NCI-H187 treated with DMSO at 0.1 percent for 48 hours (cell line): ENCODE measurements at regions not wholly inside any gene's neighbourhood (a gene's known extent, or its start where the extent isn't known, plus 50 kb on each side); places are given as distances from the start of the nearest gene placed in this dataset.
"Not testable (repeated sequence)": the region's sequence is repeated elsewhere in the genome, so short reads cannot be mapped to it uniquely, and the experiment has no call there.

Source experiments
- DNase-seq: peaks from one replicate; lab custom pipeline; 2025; lab: John Stamatoyannopoulos, UW

DNA sequence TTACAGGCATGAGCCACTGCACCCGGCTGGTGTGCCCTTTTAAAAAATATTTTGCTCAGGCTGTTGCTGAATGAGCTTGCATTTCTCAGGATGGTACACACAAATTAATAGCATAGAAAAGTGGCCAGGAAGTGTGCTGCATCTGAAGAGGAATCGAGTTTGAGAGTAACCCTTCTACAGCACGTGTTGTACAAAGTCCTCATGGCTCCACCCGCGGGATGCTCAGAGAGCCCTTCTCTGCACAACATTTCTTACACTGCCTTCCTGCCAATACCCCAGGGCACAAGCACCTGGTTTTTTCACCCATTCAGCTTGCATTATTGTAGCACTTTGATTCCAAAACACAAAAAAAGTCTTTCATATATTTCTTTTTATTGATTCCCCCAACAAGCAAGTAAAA, 90.1 kb upstream of the NEDD4L start:
- DNase-seq = no peak

DNA sequence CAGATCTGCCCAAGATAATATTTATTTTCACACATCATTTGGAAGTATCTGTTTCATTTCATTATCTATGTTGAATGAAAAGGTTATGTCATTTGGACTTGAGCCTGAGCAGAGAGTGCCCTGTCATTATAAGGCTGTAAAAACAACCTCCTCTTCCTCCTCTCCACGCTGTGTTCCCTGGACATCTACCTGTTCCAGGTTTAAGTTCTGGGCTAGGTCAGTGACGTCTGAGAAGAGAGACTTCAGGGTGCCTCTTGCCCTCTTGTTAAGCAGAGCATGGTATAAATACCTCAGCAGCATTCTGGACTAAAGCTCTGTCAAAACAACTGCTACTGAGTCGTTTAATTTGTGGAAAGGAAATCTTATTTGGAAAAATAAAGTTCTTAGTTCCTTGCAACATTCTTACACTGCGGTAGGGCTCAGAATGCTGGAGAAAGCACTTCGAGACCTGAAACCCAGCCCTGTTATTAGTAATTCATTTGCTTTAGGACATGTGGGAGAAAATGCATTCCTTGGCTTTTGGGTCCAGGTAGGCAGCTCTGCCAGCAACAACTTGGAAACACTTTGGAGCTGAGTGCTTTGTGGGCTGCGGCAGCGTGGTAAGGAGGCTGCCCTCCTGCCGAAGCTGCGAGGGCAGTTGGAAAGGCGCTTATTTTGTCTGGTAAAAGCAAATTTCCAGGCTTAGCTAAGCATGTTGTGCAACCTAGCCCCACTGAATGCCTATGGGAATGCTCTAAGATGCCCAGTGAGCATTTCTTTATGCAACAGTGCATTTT, 91.8 kb upstream of the NEDD4L start:
- no peak for DNase-seq

DNA sequence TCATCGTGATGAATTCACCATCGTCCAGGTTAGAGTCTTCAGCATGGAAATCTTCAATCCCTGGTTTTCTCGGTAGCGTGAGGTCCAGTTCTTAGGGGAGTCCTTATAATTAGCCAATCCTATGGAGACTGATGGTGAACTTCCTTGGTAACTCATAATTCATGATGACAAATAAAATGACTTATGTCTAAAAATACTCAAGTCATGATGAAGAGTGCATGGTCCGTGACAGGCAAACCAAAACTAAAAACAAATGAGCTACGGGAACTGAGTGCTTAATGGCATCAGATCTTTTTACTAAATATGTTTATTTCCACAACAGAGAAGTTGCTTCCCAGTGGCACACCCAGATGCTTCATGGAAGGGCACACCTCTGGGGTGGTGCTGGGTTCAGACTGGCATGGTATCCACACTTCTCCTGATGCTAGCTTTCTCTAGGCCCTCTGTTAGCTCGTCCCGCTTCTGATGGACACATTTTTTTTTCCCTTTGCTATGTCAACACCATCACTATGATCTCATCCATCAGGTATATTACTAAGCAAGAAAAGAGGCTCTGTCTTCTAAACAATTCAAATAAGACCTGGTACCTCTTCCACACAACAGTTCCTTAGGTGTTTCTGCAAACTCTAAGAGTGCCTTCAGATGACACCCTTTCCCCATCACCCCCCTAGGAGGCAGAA, 92.8 kb upstream of the NEDD4L start:
- no peak for DNase-seq

DNA sequence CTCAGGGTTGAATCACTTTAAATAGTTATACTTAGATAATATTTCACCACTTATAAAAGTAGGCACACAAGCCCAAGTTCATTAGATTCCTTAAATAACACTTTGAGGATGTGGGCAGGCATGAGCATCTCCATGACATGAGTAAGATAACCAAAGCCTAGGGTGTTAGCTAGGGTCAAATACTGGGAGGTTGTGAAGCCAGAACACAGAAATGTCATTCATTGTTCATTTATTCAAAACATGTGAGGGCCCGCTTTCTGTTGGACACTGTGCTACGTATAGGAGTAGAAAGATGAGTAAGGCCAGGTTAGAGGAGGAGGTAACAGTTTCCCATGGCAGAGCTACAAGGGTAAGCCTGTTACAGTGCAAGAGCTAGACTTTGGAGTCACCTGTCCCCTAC, 93.5 kb upstream of the NEDD4L start:
- DNase-seq = no peak

DNA sequence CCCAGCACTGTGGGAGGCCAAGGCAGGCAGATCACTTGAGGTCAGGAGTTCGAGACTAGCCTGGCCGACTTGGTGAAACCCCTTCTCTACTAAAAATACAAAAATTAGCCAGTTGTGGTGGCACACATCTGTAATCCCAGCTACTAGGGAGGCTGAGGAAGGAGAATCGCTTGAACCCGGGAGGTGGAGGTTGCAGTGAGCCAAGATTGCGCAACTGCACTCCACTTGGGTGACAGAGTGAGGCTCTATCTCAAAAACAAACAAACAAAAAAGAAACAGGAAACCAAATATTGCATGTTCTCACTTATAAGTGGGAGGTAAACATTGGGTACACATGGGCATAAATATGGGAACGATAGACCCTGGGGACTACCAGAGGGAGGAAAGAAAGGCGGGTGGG, 94.7 kb upstream of the NEDD4L start:
- DNase-seq = not testable (repeated sequence)

DNA sequence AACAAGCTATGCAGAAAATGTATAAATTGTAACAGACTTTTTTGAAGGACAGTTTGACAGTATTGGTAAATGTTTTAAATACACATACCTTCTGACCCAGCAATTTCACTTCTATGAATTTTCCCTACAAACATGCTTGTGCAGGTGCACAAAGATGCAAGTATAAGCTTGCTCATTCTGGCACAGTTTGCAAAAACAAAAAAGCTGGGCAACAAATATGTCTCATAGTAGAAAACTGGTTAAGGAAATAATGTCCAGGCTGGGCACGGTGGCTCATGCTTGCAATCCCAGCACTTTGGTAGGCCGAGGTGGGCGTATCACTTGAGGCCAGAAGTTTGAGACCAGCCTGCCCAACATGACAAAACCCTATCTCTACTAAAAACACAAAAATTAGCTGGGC, 96.9 kb upstream of the NEDD4L start:
- DNase-seq = no peak

DNA sequence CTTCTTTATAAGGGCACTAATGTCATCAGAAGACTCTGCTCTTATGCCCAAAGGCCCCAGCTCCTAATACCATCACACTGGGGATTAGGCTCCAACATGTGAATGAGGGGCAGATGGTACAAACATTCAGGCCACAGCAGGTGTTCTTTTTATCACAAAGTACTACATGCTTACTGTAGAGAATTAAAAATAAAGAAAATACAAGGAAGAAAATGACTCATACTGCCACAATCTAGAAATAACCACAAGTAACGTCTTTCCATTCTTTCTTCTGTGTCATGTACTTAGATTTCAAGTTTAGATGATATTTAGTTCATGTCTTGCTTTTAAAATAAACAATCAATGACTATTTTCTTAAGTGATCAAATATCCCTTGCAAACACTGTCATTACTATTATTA, 100.3 kb upstream of the NEDD4L start:
- DNase-seq = no peak

DNA sequence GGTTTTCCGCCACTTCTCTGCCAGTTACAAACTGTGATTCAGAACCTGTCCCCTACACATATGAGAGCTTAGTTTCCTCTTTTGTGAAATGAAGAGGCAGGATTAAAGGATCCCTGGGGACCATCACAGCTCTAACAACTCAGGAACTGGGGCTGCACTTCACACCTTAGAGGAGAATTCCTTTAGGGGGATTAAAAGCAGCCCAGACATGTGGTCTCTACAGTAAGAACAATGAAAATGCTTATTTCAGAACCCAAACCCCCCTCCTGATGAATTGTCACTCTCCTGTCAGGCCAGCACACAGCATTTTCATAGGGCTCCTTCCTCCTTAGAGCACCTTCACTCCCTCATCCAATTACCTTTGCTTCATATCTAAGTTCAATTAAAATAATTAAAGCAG, 101.5 kb upstream of the NEDD4L start:
- no peak for DNase-seq

DNA sequence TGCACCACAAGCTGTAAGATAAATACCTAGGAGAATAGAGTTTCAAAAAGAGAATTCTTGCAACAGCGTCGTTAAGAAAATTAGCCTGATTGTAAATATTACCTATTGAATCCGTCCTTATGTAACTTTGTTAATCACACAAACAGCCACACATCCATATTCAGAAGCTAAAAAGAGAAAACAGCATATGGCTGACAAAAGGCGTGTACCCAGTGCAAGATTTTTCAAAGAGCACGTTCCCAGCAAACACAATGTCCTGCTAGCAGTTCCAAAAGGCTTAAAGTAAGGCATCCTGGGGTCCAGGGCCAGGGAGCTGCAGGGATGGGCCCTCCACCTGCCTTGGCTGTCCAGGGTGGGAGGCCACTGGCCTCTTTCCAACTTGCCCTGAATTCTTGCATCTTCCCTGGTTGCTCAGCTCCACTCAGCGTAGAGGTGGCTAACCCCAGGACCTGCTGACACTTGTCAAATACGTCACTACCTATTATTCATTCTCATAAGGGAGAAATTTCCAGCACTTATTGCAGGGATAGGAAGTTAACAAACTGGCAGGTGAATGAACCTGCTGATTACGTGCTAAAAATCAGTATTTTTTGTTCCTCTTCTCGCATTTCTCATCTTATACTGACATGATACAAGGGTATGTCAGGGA, 102.1 kb upstream of the NEDD4L start:
- DNase-seq = no peak

DNA sequence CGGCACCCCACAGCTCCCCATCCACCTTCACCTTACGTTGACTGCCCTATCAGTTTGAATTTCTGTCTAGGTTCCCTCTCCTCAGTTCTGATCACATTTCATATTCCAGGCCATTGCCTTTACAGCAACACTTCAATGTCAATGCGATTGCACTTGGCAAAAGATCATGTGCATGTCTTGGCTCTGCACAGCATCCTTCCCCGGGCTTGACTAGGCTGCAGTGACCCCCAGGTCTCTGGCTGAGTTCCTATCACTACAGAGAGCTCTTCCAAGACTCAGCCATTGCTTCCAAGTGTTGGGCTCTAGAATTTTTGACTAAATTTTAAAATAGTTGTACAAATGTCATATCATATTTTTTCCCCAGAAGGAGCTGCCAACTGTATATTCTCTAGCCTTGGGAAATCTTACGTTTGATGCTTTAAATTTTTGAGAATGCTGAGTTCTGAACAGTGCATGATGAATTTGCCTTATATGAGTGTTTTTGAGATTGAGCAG, 103.8 kb upstream of the NEDD4L start:
- no peak for DNase-seq

DNA sequence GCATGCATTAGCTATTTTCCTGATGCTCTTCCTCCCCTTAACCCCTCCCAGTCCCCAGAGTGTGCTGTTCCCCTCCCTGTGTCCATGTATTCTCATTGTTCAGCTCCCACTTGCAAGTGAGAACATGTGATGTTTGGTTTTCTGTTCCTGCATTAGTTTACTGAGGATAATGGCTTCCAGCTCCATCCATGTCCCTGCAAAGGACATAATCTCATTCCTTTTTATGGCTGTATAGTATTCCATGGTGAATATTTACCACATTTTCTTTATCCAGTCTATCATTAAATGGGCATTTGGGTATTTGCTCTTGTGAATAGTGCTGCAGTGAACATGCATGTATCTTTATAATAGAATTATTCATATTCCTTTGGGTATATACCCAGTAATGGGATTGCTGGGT, 109.7 kb upstream of the NEDD4L start:
- not testable (repeated sequence) for DNase-seq

DNA sequence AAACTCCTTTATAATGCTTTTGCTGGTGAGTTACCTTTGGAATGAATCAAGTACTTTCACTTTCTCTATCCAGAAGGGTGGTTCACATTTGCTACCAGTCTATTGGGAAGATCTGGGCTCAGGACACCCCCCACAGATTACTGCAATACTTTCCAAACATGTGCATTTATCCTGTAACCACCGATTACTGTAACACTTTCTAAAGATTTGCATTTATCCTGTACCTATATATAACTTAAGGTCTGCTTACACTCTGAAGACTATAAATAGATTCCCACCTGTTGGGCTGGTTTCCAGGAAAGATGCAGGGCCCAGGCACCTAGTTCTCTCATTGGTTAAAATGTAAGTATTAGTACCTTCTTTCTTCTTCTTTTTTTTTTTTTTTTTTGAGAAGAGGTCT, 113.0 kb upstream of the NEDD4L start:
- no peak for DNase-seq

DNA sequence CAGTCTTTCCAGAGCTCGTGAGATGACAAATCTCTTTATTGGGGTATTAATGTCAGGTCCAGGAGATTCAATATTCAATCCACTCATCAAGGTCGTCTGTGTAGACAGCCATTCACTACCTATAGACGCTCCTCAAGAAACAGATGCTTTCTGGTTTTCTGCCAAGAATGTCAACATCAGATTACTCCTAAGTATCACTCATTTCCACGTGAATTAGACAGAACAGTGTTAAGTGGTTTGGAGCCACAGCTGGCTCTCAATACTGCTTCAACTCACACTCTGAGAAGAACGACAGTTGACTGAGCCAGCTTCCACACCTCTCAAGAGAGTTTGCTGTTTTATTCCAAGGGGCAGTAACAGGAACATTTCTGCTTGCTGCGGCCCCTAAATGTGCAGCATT, 113.5 kb upstream of the NEDD4L start:
- DNase-seq = peak; percentile 79

DNA sequence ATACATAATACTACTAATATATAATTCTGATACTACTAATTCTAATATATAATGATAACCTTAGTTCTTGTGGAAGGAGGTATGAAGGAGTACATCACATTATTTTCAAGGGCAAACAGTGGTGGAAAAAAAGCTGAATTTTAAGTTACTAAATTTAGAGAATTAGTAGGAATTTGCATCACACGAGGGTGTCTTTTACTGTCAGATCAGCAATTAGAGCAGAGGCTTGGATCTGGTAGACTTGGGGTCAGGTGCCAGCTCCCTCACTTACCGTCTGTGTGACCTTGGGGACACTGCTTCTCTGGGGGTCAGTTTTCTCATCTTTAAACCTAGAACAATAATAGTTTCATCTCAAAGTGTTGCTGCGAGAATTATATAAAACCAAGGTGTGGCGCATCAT, 114.1 kb upstream of the NEDD4L start:
- DNase-seq = no peak

DNA sequence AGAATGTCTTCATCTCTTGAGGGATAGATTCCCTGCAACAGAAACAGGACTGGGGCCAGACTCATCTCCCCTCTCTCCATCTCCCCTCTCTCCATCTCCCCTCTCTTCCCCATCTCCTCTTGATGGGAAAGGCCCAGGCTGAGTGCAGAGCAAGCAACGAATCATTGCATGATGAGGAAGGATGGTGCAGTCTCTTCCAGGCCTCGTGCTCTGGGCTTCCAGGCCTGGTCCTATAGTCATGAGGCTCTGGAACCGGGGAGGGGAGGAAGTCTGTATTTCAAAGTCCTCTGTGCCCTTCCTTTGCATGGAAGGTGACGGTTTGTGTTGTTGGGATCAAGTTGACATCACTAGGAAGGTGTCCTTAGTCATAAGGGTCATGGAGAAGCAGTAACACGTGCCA, 115.6 kb upstream of the NEDD4L start:
- DNase-seq = no peak

DNA sequence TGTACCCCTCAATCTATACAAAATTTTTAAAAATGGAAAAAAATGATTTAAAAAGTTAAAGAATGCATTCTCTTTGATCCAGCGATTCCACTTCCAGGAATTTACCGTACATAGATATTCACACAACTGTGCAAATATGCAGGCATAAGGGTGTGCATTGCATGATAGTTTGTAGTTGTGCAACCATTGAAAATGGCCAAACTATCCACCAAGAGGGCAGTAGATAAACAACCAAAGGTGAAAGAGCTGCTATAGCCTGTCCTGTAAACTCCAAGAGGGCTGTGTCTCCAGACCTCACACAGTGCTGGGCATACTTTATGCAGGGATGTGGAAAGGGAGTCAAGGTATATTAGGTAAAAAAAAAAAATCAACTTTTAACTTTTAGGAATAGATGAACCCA, 116.5 kb upstream of the NEDD4L start:
- no peak for DNase-seq

DNA sequence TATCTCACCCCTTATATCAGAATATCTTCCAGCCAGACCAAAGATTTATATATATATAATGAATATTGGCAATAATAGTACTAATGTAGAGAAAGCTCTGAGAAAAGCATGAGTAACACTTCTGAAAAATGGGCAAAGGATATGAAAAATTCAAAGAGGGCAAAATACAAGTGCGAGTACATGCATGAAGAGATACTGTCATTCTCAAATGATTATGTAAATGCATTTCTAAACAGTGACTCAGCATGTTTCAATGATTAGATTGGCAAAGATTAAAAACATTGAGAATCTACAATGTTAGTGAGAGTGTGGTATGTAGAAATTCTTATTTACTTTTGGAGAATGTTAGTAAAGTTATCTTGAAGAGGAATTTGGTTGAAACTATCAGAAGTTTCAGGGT, 118.3 kb upstream of the NEDD4L start:
- DNase-seq = no peak

DNA sequence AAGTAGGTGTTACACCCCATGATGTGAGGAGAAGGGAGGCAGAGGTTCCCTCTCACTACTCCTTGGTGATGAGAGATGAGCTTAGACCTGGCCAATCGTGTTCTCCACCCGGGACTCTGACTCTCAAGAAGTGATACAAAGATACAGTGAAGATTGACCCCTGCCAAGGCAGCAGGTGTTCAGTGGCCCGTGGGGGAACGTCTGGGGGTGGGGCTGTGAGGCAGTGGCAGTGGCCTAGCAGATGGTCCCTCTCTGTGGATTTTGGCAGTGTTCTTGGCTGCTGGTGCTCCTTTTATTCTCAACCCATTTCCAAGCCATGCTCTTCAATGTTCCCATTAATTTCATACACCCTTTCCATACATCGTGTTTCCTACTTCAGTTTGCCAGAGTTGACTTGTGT, 120.4 kb upstream of the NEDD4L start:
- no peak for DNase-seq

DNA sequence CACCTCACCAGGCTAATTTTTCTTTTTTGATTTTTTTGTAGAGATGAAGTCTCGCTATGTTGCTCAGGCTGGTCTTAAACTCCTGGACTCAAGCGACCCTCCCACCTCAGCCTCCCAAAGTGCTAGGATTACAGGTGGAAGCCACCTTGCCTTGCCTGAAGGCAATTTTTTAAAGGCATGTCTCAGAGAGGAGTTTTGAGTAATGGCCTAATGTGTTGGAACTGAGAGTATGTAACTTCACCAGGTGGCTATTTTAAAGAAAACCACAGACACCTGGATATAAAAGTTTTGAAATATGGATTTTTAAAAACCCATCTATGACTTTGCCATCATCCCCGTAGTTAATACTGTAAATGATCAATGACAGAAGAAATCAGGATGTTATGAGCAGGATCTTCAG, 119.8 kb upstream of the ATP8B1 start:
- DNase-seq = no peak

DNA sequence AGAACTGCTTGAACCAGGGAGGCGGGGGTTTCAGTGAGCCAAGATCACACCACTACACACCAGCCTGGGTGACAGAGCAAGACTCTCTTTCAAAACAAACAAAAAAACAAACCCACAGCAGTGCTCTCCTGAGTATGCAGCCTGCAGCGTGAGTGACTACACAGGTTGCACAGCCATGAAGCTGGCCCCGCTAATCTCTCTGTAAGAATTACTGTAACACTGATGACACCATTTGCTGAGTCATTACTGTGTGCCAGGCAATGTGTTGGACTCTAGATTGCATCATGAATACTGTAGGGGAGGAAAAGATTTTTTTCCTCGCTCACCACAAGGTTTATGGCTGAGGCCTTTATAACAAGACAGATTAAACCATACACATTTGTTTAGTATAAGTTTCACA, 118.6 kb upstream of the ATP8B1 start:
- no peak for DNase-seq

DNA sequence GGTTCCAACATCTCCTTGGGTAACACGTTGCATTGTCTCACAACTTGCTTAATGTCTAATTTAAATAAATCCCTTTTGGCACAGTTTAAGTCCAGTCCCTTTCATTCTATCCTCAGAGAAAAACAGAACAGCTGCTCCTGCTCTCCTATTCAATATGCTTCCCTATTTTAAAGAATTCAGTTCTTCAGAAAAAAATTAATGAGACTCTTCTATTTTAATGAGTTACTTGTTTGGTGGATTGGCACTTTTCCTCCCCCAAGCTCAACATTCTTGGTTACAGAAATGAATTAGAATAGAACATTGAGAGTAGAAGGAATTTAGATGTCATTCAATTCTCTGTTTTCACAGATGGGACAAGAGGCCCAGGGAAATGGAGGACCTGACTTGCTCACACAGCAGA, 116.9 kb upstream of the ATP8B1 start:
- no peak for DNase-seq

DNA sequence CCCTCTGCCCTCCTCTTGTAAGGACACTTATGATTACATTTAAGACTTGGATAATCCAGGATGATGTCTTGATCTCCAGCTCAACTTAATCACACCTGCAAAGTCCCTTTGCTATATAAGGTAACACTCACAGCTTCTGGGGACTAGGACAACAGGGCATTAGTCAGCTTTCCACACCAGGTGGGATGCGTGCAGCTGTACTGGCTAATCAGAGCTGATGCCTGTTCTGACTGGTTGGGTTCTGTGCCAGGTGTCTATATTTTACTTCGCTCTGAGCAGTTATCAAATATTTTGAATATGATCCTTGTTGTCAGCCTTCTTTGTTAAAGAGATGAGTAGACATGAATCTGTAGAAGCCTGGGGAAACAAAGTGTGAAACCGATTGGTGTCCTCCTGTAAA, 115.5 kb upstream of the ATP8B1 start:
- no peak for DNase-seq

DNA sequence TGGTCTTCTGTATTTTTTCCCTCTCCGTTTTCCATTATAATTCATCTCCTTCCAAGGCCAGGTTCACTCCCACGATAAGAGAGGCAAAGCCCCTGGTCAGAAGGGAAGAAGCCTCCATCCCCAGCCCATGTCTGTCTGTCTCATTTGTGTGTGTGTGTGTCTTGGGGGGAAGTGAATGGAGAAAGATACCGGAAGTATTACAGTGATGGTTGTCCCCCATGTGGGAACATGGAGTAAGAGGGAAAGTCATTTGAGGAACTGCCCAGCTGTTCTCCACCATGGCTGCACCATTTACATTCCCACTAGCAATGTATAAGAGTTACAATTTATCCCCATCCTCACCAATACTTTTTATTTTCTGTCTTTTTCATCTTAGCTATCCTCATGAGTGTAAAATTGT, 113.6 kb upstream of the ATP8B1 start:
- DNase-seq = no peak
